Kidney (tissue), 13 donors: ENCODE measurements at regions not wholly inside any gene's neighbourhood (a gene's known extent, or its start where the extent isn't known, plus 50 kb on each side); places are given as distances from the start of the nearest gene placed in this dataset.

Source experiments
- DNase-seq, 5 donors: peaks; one replicate each; pipeline ENCODE4 v3.0.0-alpha.2; 2013 to 2020
- FAIRE-seq: peaks from 2 replicates; lab custom pipeline; 2012; peaks lifted over from hg19 to GRCh38; lab: Jason Lieb, UNC
- H3K27ac ChIP-seq, 2 donors: one replicate each; pipeline ENCODE4 v1.7.0; 2013; ENCODE audit warnings: low read depth in 2 of 2, low read length in 2 of 2, inconsistent platforms in 1 of 2
- H3K27me3 ChIP-seq: one replicate; pipeline ENCODE4 v1.7.1; 2013; ENCODE audit warnings: low read length, inconsistent platforms; ENCODE audit not compliant: control insufficient read depth, insufficient read depth
- H3K36me3 ChIP-seq, 3 donors: one replicate each; pipeline versions ENCODE4 v1.7.0 to v1.7.1; 2013; ENCODE audit warnings: low read length in 3 of 3, control low read depth in 1 of 3, inconsistent platforms in 1 of 3; ENCODE audit not compliant: insufficient read depth in 3 of 3, control insufficient read depth in 2 of 3
- H3K4me1 ChIP-seq, 3 donors: one replicate each; pipeline versions ENCODE4 v1.7.0 to v1.7.1; 2013; ENCODE audit warnings: low read length in 3 of 3, inconsistent platforms in 1 of 3, low read depth in 1 of 3; ENCODE audit not compliant: control insufficient read depth in 2 of 3, insufficient read depth in 2 of 3
- H3K4me3 ChIP-seq, 3 donors: one replicate each; pipeline versions ENCODE4 v1.7.0 to v1.8.1; 2013; ENCODE audit warnings: low read length in 3 of 3, control low read depth in 1 of 3, inconsistent platforms in 1 of 3
- H3K9ac ChIP-seq, 3 donors: one replicate each; pipeline versions ENCODE4 v1.7.0 to v1.7.1; 2013; ENCODE audit warnings: low read length in 3 of 3, control low read depth in 1 of 3, inconsistent platforms in 1 of 3
- H3K9me3 ChIP-seq, 3 donors: one replicate each; pipeline versions ENCODE4 v1.7.0 to v1.7.1; 2013; ENCODE audit warnings: low read length in 3 of 3, control low read depth in 1 of 3, inconsistent platforms in 1 of 3; ENCODE audit not compliant: control insufficient read depth in 2 of 3, insufficient read depth in 1 of 3
- CTCF ChIP-seq: IDR thresholded peaks from 3 replicates; pipeline ENCODE4 v1.5.1; 2012; ENCODE audit warnings: mild to moderate bottlenecking, moderate library complexity, borderline replicate concordance; ENCODE audit not compliant: insufficient read depth; ENCODE audit errors: extremely low read depth
- intact Hi-C: fragments of 100-400 bp; cut with DNase I; formaldehyde crosslinking; loops from one replicate; pipeline ENCODE4 v1.11.1; 2022
- donor health status: control.
- donor health status: control.
- donor health status: control.
- donor health status: control.
- donor health status: control.
- donor health status: DM: yes; HTN: yes; CAD: no.
- donor health status: Normal renal cell carcinoma (clear cell type).

- Histone ChIP-seq H3K27me3 (no peaks in the 10 kb centered on the region), H3K4me1 (no peaks in the 10 kb centered on the region), H3K9ac (no peak overlapping the region), H3K4me3 (no peak overlapping the region), H3K36me3 (no peaks in the 10 kb centered on the region), H3K27ac (no peak overlapping the region), H3K9me3 (no peaks in the 10 kb centered on the region)
- TF ChIP-seq CTCF, result no peak
- FAIRE-seq, result no peak
- intact Hi-C loops, result no loop called here
- no peak for DNase-seq
Measured at GRCh38 chr7:42624471-42624870, 287.4 kb downstream of the C7orf25 start.

GRCh38 chr7:42621543-42622219 is 290.2 kb downstream of the C7orf25 start:
- H3K9ac ChIP-seq, result no peak overlapping the region
- H3K27me3 ChIP-seq, result no peaks in the 10 kb centered on the region
- no peaks in the 10 kb centered on the region for H3K4me1 ChIP-seq
- no peak for FAIRE-seq
- H3K36me3 ChIP-seq, result no peaks in the 10 kb centered on the region
- no peaks in the 10 kb centered on the region for H3K9me3 ChIP-seq
- H3K27ac ChIP-seq, result no peak overlapping the region
- peak in 2 of 5 donors; percentile 48 to 65 for DNase-seq
- intact Hi-C loops, result no loop called here
- H3K4me3 ChIP-seq, result no peak overlapping the region
- TF ChIP-seq CTCF, result no peak

- intact Hi-C loops, result no loop called here
- Histone ChIP-seq H3K9me3 (no peaks in the 10 kb centered on the region), H3K27ac (no peak overlapping the region), H3K9ac (no peak overlapping the region), H3K4me1 (no peaks in the 10 kb centered on the region), H3K27me3 (no peaks in the 10 kb centered on the region), H3K36me3 (no peaks in the 10 kb centered on the region), H3K4me3 (no peak overlapping the region)
- DNase-seq (no peak), FAIRE-seq (no peak)
- no peak for TF ChIP-seq CTCF
Measured at GRCh38 chr7:42618651-42619360, 293.1 kb downstream of the C7orf25 start.
